Ectodermal cell (in vitro differentiated cells): ENCODE measurements at regions not wholly inside any gene's neighbourhood (a gene's known extent, or its start where the extent isn't known, plus 50 kb on each side); places are given as distances from the start of the nearest gene placed in this dataset.

Experiments used
- H3K27ac ChIP-seq: 2 replicates; pipeline ENCODE4 v1.7.0; 2013; ENCODE audit warnings: mild to moderate bottlenecking, low read depth, low read length; ENCODE audit not compliant: insufficient read depth, poor library complexity, severe bottlenecking
- H3K27me3 ChIP-seq: 2 replicates; pipeline ENCODE4 v1.7.0; 2013; ENCODE audit warnings: mild to moderate bottlenecking, low read length; ENCODE audit not compliant: insufficient read depth, control insufficient read depth, poor library complexity, severe bottlenecking
- H3K36me3 ChIP-seq: one replicate; pipeline ENCODE4 v1.7.0; 2013; ENCODE audit warnings: low read length; ENCODE audit not compliant: control insufficient read depth, insufficient read depth
- H3K4me1 ChIP-seq: one replicate; pipeline ENCODE4 v1.7.0; 2013; ENCODE audit warnings: low read length; ENCODE audit not compliant: control insufficient read depth, insufficient read depth
- H3K4me3 ChIP-seq: 2 replicates; pipeline ENCODE4 v1.7.0; 2013; ENCODE audit warnings: low read depth, low read length, control low read depth; ENCODE audit not compliant: insufficient read depth
- H3K9me3 ChIP-seq: 2 replicates; pipeline ENCODE4 v1.7.0; 2013; ENCODE audit warnings: mild to moderate bottlenecking, low read length, moderate library complexity; ENCODE audit not compliant: control insufficient read depth
- WGBS, 2 experiments: methylation state at CpG; one replicate each; pipeline ENCODE4 v1.1.7; 2013; ENCODE audit warnings: missing lambda C conversion rate in 2 of 2; 5-methylcytosine and 5-hydroxymethylcytosine counted together

DNA sequence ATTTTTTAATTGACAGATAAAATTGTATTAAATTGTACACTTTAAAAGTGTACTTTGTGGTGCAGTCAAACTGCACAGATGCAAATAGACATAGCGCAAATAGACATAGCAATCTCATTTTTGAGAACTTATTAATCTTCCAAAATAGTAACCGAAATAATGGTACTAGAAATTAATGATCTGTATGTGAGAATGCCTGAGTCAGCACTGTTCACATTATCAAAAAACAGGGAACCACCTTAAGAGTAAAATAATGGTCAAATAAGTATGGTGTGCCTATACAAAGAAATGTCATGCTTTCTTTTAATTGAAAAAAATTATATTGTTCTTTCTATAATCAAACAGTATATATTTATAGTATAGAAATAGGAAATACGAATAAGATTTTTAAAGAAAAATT is 461.9 kb downstream of the EFNA5 start:
- WGBS, 2 experiments = 86 to 95% methylated on average over 2 to 3 of the region's 3 CpGs
- Histone ChIP-seq H3K4me1 (no peaks in the 10 kb centered on the region), H3K4me3 (no peak overlapping the region), H3K27me3 (no peaks in the 10 kb centered on the region), H3K27ac (no peak overlapping the region), H3K36me3 (no peaks in the 10 kb centered on the region), H3K9me3 (no peaks in the 10 kb centered on the region)

DNA sequence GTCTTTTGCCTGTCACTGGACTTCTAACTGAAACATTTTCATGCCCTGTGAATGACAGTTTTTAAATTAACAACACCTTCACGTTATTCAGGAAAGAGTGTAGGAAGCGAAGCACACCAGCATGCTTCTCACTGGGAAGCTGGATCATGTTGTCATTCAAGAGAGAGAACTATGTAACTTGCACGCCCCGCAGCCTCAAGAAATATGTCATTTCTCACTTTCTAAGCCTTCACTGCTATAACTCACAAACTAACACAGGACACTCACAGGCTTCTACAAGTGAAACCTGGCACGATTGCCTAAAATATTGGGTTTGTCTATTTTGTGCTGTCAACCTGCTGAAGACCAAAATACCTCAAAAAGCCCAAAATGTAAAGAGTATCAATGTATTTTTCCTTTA is 466.3 kb downstream of the EFNA5 start:
- Histone ChIP-seq H3K9me3 (no peaks in the 10 kb centered on the region), H3K27ac (no peak overlapping the region), H3K36me3 (no peaks in the 10 kb centered on the region), H3K27me3 (no peaks in the 10 kb centered on the region), H3K4me3 (no peak overlapping the region), H3K4me1 (no peaks in the 10 kb centered on the region)
- 87 to 93% methylated on average over 4 to 5 of the region's 5 CpGs for WGBS, 2 experiments

DNA sequence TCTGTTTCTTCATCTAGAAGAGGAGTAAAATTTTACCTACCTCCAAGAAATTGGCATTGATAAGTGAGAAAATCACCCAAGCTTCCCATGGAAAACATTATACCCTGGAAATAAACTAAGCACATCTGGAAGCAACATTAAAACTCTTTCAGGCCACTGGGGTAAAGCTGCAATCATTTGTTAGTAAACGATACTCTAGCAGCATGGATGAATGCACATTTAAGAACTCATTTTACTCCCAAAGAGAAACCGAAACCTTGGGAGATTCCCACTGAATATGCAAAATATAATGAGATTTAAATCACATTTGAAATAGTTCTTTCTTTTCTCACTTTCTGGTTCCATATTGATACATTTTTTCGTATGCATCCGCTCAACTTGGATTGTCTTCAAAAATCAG is 467.5 kb downstream of the EFNA5 start:
- no peak overlapping the region for H3K4me3 ChIP-seq
- H3K27me3 ChIP-seq = no peaks in the 10 kb centered on the region
- no peaks in the 10 kb centered on the region for H3K4me1 ChIP-seq
- no peaks in the 10 kb centered on the region for H3K9me3 ChIP-seq
- WGBS, 2 experiments = 90 to 92% methylated on average over 3 to 4 of the region's 4 CpGs
- H3K36me3 ChIP-seq = no peaks in the 10 kb centered on the region
- H3K27ac ChIP-seq = no peak overlapping the region

DNA sequence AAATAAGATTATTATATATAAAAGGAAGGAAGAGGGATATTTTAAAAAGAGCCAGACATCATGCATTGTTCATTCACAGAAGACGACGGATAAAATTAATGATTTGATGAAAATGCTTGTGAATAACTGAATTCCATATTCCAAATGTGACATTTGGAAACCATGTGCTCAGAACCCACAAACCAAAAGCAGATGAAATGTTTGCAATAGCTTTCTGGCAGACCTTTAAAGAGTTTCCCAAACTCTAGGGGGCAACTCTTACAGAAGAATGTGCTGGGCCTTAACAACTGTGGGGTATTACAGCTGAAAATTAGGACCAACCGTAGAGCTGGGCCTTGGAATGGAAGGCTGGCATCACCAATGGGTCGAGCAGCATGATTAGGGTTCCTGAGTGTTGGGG is 471.0 kb downstream of the EFNA5 start:
- H3K27me3 ChIP-seq = no peaks in the 10 kb centered on the region
- WGBS, 2 experiments = 94 to 98% methylated on average over 4 of the region's 4 CpGs
- H3K4me3 ChIP-seq = no peak overlapping the region
- H3K4me1 ChIP-seq = no peaks in the 10 kb centered on the region
- H3K9me3 ChIP-seq = no peaks in the 10 kb centered on the region
- no peak overlapping the region for H3K27ac ChIP-seq
- H3K36me3 ChIP-seq = no peaks in the 10 kb centered on the region

DNA sequence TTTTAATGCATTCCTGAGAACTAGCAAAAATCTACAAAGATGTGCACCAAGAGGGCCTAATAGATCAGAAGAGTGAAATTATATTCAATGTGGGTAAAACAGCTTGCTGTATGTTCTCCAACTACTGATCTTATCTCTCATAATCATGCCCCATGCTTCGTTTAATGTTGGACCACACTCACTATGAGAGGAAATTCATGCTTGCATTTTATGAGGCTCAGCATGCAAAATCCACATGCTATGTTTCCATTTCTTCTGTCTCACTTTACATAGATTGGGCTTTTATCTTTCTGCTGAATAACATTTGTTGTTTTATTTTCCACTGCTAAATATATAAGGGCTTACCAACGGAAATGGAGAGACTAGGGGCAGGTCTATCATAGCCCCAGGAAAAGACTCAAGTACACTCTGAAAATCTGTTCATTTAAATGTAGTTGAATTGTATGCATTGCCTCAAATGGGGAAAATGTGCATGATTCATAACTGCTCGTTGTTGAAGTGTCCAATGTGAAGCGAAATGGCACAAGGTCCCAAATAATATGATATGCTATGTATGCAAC is 474.2 kb downstream of the EFNA5 start:
- no peaks in the 10 kb centered on the region for H3K36me3 ChIP-seq

DNA sequence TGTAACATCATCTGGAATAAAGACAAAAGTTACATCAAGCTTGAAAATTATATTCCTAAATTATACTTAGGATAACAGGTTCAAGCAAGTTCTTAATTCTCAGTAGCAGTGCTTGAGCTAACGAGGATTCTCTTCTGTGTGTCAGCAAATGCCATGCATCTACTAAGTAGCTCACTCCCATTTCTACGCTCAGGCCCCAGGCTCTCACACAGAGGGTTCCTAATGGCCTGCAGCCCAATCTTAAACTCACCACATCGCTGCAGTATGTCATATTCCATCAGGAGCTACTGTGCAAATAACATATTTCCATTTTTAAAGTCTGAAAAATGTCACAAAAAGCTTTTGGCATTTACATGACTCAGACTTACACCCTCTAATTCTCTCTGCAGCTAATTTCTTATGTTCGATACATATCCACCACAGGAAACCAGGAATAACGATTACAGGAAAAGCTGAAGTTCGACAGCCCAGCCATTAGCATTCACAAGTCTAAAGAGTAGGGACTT is 474.8 kb downstream of the EFNA5 start:
- WGBS, 2 experiments = 92% methylated on average over 6 of the region's 6 CpGs
- no peaks in the 10 kb centered on the region for H3K36me3 ChIP-seq
- no peaks in the 10 kb centered on the region for H3K9me3 ChIP-seq
- H3K4me3 ChIP-seq = no peak overlapping the region
- no peaks in the 10 kb centered on the region for H3K4me1 ChIP-seq
- no peak overlapping the region for H3K27ac ChIP-seq
- H3K27me3 ChIP-seq = no peaks in the 10 kb centered on the region

More for the DNA sequence above, 474.2 kb downstream of the EFNA5 start:
- H3K9me3 ChIP-seq = no peaks in the 10 kb centered on the region
- no peaks in the 10 kb centered on the region for H3K27me3 ChIP-seq
- H3K4me1 ChIP-seq = no peaks in the 10 kb centered on the region
- H3K27ac ChIP-seq = no peak overlapping the region
- no peak overlapping the region for H3K4me3 ChIP-seq
- WGBS, 2 experiments = 92 to 98% methylated on average over 4 of the region's 4 CpGs

DNA sequence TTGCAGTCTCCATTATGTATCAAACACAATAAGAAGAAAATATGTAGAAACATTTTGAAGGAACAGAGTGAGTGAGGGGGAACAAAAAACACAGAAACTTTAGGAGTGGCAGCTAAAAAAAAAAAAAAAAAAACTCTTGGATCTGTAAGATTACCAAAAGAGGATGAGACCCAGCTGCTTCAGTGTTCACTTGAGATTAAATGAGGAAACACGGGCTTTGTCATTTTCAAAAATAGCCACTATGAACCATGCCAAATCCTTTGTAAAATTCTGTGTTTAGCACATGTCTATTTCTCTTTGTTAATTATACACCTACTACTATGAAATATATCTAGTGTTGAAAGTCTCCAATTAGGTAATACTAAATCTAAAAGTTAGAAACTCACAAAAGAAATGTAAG is 485.9 kb downstream of the EFNA5 start:
- H3K36me3 ChIP-seq = no peaks in the 10 kb centered on the region
- H3K4me1 ChIP-seq = no peaks in the 10 kb centered on the region
- H3K4me3 ChIP-seq = no peak overlapping the region
- no peaks in the 10 kb centered on the region for H3K27me3 ChIP-seq
- H3K9me3 ChIP-seq = no peaks in the 10 kb centered on the region
- 92 to 100% methylated on average over 1 of the region's 1 CpG for WGBS, 2 experiments
- H3K27ac ChIP-seq = no peak overlapping the region

DNA sequence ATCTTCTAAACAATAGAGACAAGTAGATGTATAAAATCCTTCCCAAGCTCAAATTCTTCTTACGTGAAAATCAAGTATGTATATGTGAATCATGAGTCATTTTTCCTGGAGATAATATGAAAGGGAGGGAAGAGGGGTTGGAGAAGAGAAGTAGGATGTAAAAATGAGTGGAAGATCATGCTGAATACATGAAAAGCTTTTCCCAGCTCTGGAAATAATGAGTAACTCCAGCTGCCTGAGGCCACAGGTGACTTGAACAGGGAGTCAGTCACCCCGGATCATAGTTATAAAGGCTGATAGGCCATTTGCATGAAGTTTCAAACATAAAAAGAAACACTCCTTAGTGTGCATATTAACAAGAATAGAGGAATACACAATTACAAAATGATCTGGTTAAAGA is 486.7 kb downstream of the EFNA5 start:
- 91 to 100% methylated on average over 2 of the region's 2 CpGs for WGBS, 2 experiments
- Histone ChIP-seq H3K27ac (no peak overlapping the region), H3K9me3 (no peaks in the 10 kb centered on the region), H3K36me3 (no peaks in the 10 kb centered on the region), H3K27me3 (no peaks in the 10 kb centered on the region), H3K4me1 (no peaks in the 10 kb centered on the region), H3K4me3 (no peak overlapping the region)

DNA sequence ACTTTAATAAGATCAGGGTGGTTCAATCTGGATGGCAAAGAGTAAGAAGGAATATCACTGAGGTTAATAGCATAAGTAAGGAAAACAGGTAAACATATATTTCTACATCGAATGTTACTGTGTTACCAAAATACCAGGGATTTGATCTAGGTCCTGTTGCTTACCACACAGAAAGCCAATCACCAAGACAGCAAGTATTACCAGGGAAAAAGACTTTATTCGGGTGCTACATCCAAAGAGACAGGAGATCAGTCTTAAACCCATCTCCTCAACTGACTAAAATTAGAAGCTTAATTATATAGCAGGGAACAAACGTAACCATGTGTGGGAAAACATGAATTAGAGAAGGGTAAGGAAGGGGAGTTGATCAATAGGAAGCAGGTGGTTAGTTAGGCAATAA is 500.1 kb downstream of the EFNA5 start:
- Histone ChIP-seq H3K36me3 (no peaks in the 10 kb centered on the region), H3K4me3 (no peak overlapping the region), H3K27me3 (no peaks in the 10 kb centered on the region), H3K4me1 (no peaks in the 10 kb centered on the region), H3K9me3 (no peaks in the 10 kb centered on the region), H3K27ac (no peak overlapping the region)
- 91 to 98% methylated on average over 3 of the region's 3 CpGs for WGBS, 2 experiments

DNA sequence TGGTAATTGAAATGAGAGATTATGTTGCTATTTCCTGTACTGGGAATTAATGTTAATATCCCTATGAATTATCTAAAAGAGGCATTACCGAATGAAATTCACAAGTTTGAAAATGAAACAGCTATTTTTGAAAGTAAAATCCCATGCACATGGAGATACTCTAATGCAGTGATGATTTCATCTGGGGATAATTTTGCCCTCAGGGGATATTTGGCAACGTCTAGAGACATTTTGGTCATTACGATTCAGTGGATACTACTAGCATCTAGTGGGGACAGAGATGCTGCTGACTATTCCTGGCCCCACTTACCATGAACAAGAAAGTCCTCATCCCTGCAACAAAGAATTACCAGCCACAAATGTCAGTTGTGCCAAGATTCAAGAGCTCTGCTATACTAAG is 500.9 kb downstream of the EFNA5 start:
- Histone ChIP-seq H3K27me3 (no peaks in the 10 kb centered on the region), H3K4me3 (no peak overlapping the region), H3K9me3 (no peaks in the 10 kb centered on the region), H3K27ac (no peak overlapping the region), H3K4me1 (no peaks in the 10 kb centered on the region), H3K36me3 (no peaks in the 10 kb centered on the region)
- WGBS, 2 experiments = 88 to 97% methylated on average over 3 of the region's 3 CpGs
